Ectodermal cell (in vitro differentiated cells): ENCODE measurements at regions not wholly inside any gene's neighbourhood (a gene's known extent, or its start where the extent isn't known, plus 50 kb on each side); places are given as distances from the start of the nearest gene placed in this dataset.

Experiments
- H3K27ac ChIP-seq: 2 replicates; pipeline ENCODE4 v1.7.0; 2013; ENCODE audit warnings: mild to moderate bottlenecking, low read depth, low read length; ENCODE audit not compliant: insufficient read depth, poor library complexity, severe bottlenecking
- H3K27me3 ChIP-seq: 2 replicates; pipeline ENCODE4 v1.7.0; 2013; ENCODE audit warnings: mild to moderate bottlenecking, low read length; ENCODE audit not compliant: insufficient read depth, control insufficient read depth, poor library complexity, severe bottlenecking
- H3K36me3 ChIP-seq: one replicate; pipeline ENCODE4 v1.7.0; 2013; ENCODE audit warnings: low read length; ENCODE audit not compliant: control insufficient read depth, insufficient read depth
- H3K4me1 ChIP-seq: one replicate; pipeline ENCODE4 v1.7.0; 2013; ENCODE audit warnings: low read length; ENCODE audit not compliant: control insufficient read depth, insufficient read depth
- H3K4me3 ChIP-seq: 2 replicates; pipeline ENCODE4 v1.7.0; 2013; ENCODE audit warnings: low read depth, low read length, control low read depth; ENCODE audit not compliant: insufficient read depth
- H3K9me3 ChIP-seq: 2 replicates; pipeline ENCODE4 v1.7.0; 2013; ENCODE audit warnings: mild to moderate bottlenecking, low read length, moderate library complexity; ENCODE audit not compliant: control insufficient read depth
- WGBS, 2 experiments: methylation state at CpG; one replicate each; pipeline ENCODE4 v1.1.7; 2013; ENCODE audit warnings: missing lambda C conversion rate in 2 of 2; 5-methylcytosine and 5-hydroxymethylcytosine counted together

- H3K9me3 ChIP-seq: no peaks in the 10 kb centered on the region
- 68 to 71% methylated on average over 5 of the region's 5 CpGs for WGBS, 2 experiments
- no peak overlapping the region for H3K4me3 ChIP-seq
- H3K36me3 ChIP-seq: no peaks in the 10 kb centered on the region
- no peak overlapping the region for H3K27ac ChIP-seq
- no peaks in the 10 kb centered on the region for H3K27me3 ChIP-seq
- H3K4me1 ChIP-seq: no peaks in the 10 kb centered on the region
Measured at GRCh38 chr12:118553856-118554504, 177.6 kb downstream of the SUDS3 start.

- H3K27ac ChIP-seq: no peak overlapping the region
- no peaks in the 10 kb centered on the region for H3K9me3 ChIP-seq
- no peaks in the 10 kb centered on the region for H3K4me1 ChIP-seq
- no peaks in the 10 kb centered on the region for H3K36me3 ChIP-seq
- H3K4me3 ChIP-seq: no peak overlapping the region
- no peaks in the 10 kb centered on the region for H3K27me3 ChIP-seq
- 91 to 94% methylated on average over 4 of the region's 4 CpGs for whole genome bisulfite sequencing, 2 experiments
Measured at GRCh38 chr12:118558941-118559340, 182.6 kb downstream of the SUDS3 start.

GRCh38 chr12:118560733-118561132 is 184.4 kb downstream of the SUDS3 start:
- Histone ChIP-seq H3K4me3 (no peak overlapping the region), H3K27ac (no peak overlapping the region), H3K27me3 (no peaks in the 10 kb centered on the region), H3K9me3 (no peaks in the 10 kb centered on the region), H3K4me1 (no peaks in the 10 kb centered on the region), H3K36me3 (no peaks in the 10 kb centered on the region)
- WGBS, 2 experiments: 96 to 98% methylated on average over 3 of the region's 4 CpGs

GRCh38 chr12:118571730-118572129 is 195.4 kb downstream of the SUDS3 start:
- Histone ChIP-seq H3K9me3 (peaks cover 4% of the 10 kb centered on the region), H3K4me3 (no peak overlapping the region), H3K27me3 (no peaks in the 10 kb centered on the region), H3K36me3 (no peaks in the 10 kb centered on the region), H3K4me1 (no peaks in the 10 kb centered on the region), H3K27ac (no peak overlapping the region)
- 94 to 95% methylated on average over 4 to 5 of the region's 5 CpGs for WGBS, 2 experiments

GRCh38 chr12:118574288-118574687 is 197.9 kb downstream of the SUDS3 start:
- Histone ChIP-seq H3K27me3 (no peaks in the 10 kb centered on the region), H3K4me1 (no peaks in the 10 kb centered on the region), H3K9me3 (peaks cover 4% of the 10 kb centered on the region), H3K36me3 (no peaks in the 10 kb centered on the region), H3K27ac (no peak overlapping the region), H3K4me3 (no peak overlapping the region)
- WGBS, 2 experiments: 91 to 96% methylated on average over 3 of the region's 3 CpGs

GRCh38 chr12:118575730-118576129 is 199.4 kb downstream of the SUDS3 start:
- H3K27me3 ChIP-seq: no peaks in the 10 kb centered on the region
- H3K36me3 ChIP-seq: no peaks in the 10 kb centered on the region
- 87 to 90% methylated on average over 2 of the region's 2 CpGs for WGBS, 2 experiments
- no peak overlapping the region for H3K27ac ChIP-seq
- no peaks in the 10 kb centered on the region for H3K4me1 ChIP-seq
- H3K4me3 ChIP-seq: no peak overlapping the region
- H3K9me3 ChIP-seq: peaks cover under 1% of the 10 kb centered on the region

GRCh38 chr12:118581371-118581770 is 205.0 kb downstream of the SUDS3 start:
- no peaks in the 10 kb centered on the region for H3K4me1 ChIP-seq
- no peak overlapping the region for H3K27ac ChIP-seq
- no peaks in the 10 kb centered on the region for H3K36me3 ChIP-seq
- 84 to 90% methylated on average over 1 of the region's 1 CpG for WGBS, 2 experiments
- no peak overlapping the region for H3K4me3 ChIP-seq
- no peaks in the 10 kb centered on the region for H3K27me3 ChIP-seq
- no peaks in the 10 kb centered on the region for H3K9me3 ChIP-seq

GRCh38 chr12:118582863-118583262 is 206.5 kb downstream of the SUDS3 start:
- WGBS, 2 experiments: 90 to 92% methylated on average over 4 of the region's 4 CpGs
- no peaks in the 10 kb centered on the region for H3K36me3 ChIP-seq
- H3K4me1 ChIP-seq: no peaks in the 10 kb centered on the region
- H3K4me3 ChIP-seq: no peak overlapping the region
- no peaks in the 10 kb centered on the region for H3K9me3 ChIP-seq
- H3K27me3 ChIP-seq: no peaks in the 10 kb centered on the region
- H3K27ac ChIP-seq: no peak overlapping the region

GRCh38 chr12:118586433-118586832 is 210.1 kb downstream of the SUDS3 start:
- no peak overlapping the region for H3K27ac ChIP-seq
- H3K4me1 ChIP-seq: no peaks in the 10 kb centered on the region
- no peaks in the 10 kb centered on the region for H3K27me3 ChIP-seq
- WGBS, 2 experiments: 91 to 100% methylated on average over 1 of the region's 1 CpG
- H3K4me3 ChIP-seq: no peak overlapping the region
- no peaks in the 10 kb centered on the region for H3K36me3 ChIP-seq
- no peaks in the 10 kb centered on the region for H3K9me3 ChIP-seq

GRCh38 chr12:118589162-118589561 is 212.8 kb downstream of the SUDS3 start:
- no peaks in the 10 kb centered on the region for H3K27me3 ChIP-seq
- no peaks in the 10 kb centered on the region for H3K4me1 ChIP-seq
- H3K36me3 ChIP-seq: no peaks in the 10 kb centered on the region
- 88 to 100% methylated on average over 1 of the region's 1 CpG for WGBS, 2 experiments
- no peak overlapping the region for H3K27ac ChIP-seq
- no peaks in the 10 kb centered on the region for H3K9me3 ChIP-seq
- H3K4me3 ChIP-seq: no peak overlapping the region
